ENCODE measurements at regions not wholly inside any gene's neighbourhood (a gene's known extent, or its start where the extent isn't known, plus 50 kb on each side); places are given as distances from the start of the nearest gene placed in this dataset.
"Not testable (repeated sequence)": the region's sequence is repeated elsewhere in the genome, so short reads cannot be mapped to it uniquely, and the experiment has no call there.

DNA sequence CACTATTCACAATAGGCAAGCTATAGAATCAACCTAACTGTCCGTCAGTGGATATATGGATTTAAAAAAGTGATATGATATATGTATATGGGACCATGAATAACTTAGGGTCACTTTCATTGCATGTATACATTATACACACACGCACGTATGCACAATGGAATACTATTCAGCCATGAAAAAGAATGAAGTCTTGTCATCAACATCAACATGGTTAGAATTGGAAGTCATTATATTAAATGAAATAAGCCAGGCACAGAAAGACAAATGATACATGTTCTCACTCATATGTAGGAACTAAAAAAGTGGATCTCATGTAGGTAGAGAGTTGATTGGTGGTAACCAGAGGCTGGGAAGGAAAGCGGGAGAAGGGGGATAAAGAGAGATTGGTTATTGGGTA lies 234.3 kb downstream of the VRK1 start:
- no peak for DNase-seq

- no peak for DNase-seq
These were observed 236.4 kb downstream of the VRK1 start for GRCh38 chr14:97033556-97034081.

GRCh38 chr14:97036086-97036852 lies 239.1 kb downstream of the VRK1 start:
- DNase-seq, result no peak

- DNase-seq, result no peak
These were observed 242.7 kb downstream of the VRK1 start for GRCh38 chr14:97039717-97040363.

GRCh38 chr14:97046967-97047366 lies 249.8 kb downstream of the VRK1 start:
- no peak for DNase-seq

DNA sequence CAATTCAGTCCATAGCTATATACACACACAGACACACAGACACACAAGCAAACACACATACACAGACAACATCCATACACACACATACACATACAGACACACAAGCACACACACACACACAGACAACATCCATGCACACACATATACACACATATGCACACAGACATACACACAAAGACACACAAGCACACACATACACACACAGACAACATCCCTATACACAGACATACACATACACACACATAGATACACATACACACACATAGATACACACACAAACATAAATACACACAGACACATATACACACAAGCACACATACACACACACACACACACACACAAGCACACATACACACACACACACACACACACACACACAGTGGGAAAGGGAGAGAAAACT lies 254.8 kb downstream of the VRK1 start:
- no peak for DNase-seq

GRCh38 chr14:97053941-97054340 lies 256.8 kb downstream of the VRK1 start:
- no peak for DNase-seq

- DNase-seq, result no peak
These were observed 258.2 kb downstream of the VRK1 start for GRCh38 chr14:97055355-97055754.

DNA sequence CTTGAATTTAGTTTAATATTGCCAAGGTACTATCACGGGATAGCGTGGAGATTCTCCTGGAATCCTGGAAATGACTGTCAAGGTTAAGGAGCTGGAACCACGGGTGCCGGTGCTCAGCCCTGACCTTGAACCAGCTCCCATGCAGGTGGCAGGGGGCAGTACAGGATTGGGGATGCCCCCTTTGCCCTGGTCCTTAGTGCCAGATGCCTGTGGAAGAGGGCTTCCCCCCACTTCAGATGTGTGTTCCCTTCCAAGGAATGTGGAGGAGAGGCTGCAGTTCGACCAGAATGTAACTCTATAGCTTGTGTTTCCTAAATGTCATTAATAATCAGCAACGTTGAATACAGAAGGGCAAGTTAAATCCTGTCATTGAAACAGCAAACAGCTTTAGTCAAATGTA lies 258.9 kb downstream of the VRK1 start:
- peak; percentile 14 for DNase-seq

GRCh38 chr14:97057238-97058073 lies 260.3 kb downstream of the VRK1 start:
- DNase-seq, result no peak

GRCh38 chr14:97058074-97058467 lies 260.9 kb downstream of the VRK1 start:
- no peak for DNase-seq

DNA sequence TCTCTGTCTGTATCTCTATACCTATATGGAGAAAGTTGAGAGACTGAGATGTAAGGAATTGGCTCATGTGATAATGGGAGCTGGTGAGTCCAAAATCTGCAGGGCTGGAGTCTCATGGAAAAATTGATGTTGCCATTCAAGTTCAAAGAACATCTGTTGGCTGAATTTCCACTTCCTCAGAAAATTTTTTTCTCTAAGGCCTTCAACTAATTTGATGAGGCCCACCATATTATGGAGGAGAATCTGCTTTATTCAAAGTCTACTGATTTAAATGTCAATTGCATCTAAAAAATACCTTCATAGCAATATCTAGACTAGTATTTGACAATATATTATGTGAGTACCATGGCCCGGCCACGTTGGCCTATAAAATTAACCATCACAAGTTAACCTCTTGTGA lies 261.4 kb downstream of the VRK1 start:
- no peak for DNase-seq

- DNase-seq, result no peak
These were observed 264.0 kb downstream of the VRK1 start for GRCh38 chr14:97061198-97061597.

DNA sequence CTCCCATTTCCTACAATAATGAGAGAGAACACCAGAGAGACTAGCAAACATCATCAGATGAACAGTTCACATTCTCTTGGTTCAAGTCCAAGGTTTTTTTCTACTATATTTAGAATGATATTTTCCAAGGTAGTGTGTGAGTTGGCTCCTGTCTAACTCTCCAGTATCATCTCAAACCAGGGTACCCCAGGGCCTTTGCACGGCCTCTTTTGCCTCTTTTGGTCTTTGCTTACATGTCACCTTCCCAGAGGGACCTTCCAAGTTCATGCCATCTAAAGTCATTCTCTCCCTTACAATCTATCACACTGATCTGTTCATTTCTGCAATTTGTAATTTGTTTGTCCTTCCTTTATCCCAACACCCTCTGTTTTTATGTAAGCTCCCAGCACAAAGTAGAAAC lies 264.5 kb downstream of the VRK1 start:
- DNase-seq, result no peak

- no peak for DNase-seq
These were observed 268.3 kb downstream of the VRK1 start for GRCh38 chr14:97065305-97066067.

- no peak for DNase-seq
These were observed 269.1 kb downstream of the VRK1 start for GRCh38 chr14:97066068-97066899.

DNA sequence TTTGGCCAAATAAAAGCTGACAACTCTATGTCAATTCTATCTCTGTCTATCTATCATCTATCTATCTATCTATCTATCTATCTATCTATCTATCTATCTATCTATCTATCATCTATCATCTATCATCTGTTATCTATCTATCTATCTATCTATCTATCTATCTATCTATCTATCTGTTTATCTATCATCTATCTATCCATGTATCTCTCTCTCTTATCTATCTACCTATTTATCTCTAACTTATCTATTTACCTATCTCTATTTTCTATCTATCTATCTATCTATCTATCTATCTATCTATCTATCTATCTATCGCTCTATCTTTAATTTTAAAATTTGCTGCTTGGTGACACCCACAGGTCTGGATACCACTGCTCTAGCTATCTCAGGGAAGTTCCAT lies 271.1 kb downstream of the VRK1 start:
- DNase-seq, result not testable (repeated sequence)

GRCh38 chr14:97070259-97070658 lies 273.1 kb downstream of the VRK1 start:
- no peak for DNase-seq

DNA sequence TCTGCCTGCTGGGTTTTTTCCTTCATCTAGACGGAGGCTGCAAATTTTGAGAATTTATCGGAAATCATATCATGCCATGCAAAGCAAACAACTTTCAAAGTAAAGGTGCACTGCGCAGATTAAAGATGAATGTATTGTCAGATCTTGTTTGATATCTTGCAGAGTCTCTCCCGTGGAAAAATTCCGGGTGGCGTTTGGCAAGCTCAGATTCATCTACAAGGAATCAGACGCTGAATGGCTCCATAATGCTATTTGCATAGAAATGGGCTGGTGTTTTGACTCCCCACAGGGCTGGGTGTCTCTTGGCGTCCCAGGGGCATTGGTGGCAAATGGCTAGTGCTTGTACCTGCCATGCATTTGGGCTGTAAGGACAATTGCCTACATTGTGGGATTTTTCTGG lies 274.0 kb downstream of the VRK1 start:
- DNase-seq, result no peak

DNA sequence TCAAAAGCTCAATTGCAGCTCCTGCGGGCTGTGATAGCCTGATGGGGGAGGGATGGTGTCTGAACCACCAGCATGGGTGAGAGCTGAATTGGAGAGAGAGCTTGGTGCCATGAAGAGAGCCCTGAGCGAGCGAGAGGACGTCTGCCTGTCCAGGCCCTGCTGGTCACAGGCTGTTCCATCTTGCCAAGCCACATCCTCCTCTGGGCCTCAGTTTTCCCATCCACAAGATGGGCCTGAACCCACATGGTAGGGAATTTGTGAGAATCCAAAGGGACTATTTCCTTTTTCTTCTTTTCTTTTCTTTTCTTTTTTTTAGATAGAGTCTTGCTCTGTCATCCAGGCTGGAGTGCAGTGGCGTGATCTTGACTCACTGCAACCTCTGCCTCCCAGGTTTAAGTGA lies 276.4 kb downstream of the VRK1 start:
- no peak for DNase-seq

GRCh38 chr14:97074456-97074855 lies 277.3 kb downstream of the VRK1 start:
- no peak for DNase-seq

GRCh38 chr14:97074856-97075255 lies 277.7 kb downstream of the VRK1 start:
- DNase-seq, result peak; percentile 83
